Heart left ventricle (tissue), 16 donors: ENCODE measurements at regions not wholly inside any gene's neighbourhood (a gene's known extent, or its start where the extent isn't known, plus 50 kb on each side); places are given as distances from the start of the nearest gene placed in this dataset.
"Not testable (repeated sequence)": the region's sequence is repeated elsewhere in the genome, so short reads cannot be mapped to it uniquely, and the experiment has no call there.

Experiments used
- ATAC-seq, 4 donors: fragments of 200-7000 bp; cut with Tn5 transposase; one replicate each; pipeline ENCODE4 v1.9.1; 2020 to 2022; ENCODE audit warnings: moderate library complexity in 4 of 4, mild to moderate bottlenecking in 3 of 4, moderate number of reproducible peaks in 1 of 4
- DNase-seq, 5 donors: peaks; one replicate each; pipeline ENCODE4 v3.0.0-alpha.2; 2020
- H3K27ac ChIP-seq, 12 donors: fragments of 200-600 bp; sonication (generic) in 4 of 12; one replicate each; pipeline versions ENCODE4 v1.5.0 to v1.8.0; 2016 to 2022; ENCODE audit warnings: mild to moderate bottlenecking in 2 of 12
- H3K27me3 ChIP-seq, 9 donors: fragments of 200-600 bp; sonication (generic) in 2 of 9; one replicate each; pipeline versions ENCODE4 v1.5.1 to v1.8.0; 2016 to 2022; ENCODE audit warnings: mild to moderate bottlenecking in 3 of 9
- H3K36me3 ChIP-seq, 9 donors: fragments of 200-600 bp; sonication (generic) in 2 of 9; one replicate each; pipeline versions ENCODE4 v1.5.0 to v1.8.0; 2018 to 2022; ENCODE audit warnings: mild to moderate bottlenecking in 2 of 9
- H3K4me1 ChIP-seq, 12 donors: fragments of 200-600 bp; sonication (generic) in 4 of 12; one replicate each; pipeline versions ENCODE4 v1.5.0 to v1.8.0; 2016 to 2022; ENCODE audit warnings: mild to moderate bottlenecking in 3 of 12
- H3K4me3 ChIP-seq, 12 donors: fragments of 200-600 bp; sonication (generic) in 4 of 12; one replicate each; pipeline versions ENCODE4 v1.5.0 to v1.8.0; 2017 to 2022; ENCODE audit warnings: mild to moderate bottlenecking in 9 of 12, moderate library complexity in 4 of 12
- H3K9me3 ChIP-seq, 12 donors: fragments of 200-600 bp; sonication (generic) in 4 of 12; one replicate each; pipeline versions ENCODE4 v1.5.0 to v1.8.0; 2016 to 2022; ENCODE audit warnings: mild to moderate bottlenecking in 1 of 12
- CTCF ChIP-seq, 12 donors: fragments of 200-600 bp; sonication (generic) in 4 of 12; IDR thresholded peaks; one replicate each; pipeline versions ENCODE4 v1.5.0 to v1.8.0; 2018 to 2022; ENCODE audit warnings: antibody characterized with exemption in 12 of 12, mild to moderate bottlenecking in 5 of 12
- POLR2A ChIP-seq, 2 donors: fragments of 450-650 bp; IDR thresholded peaks; one replicate each; pipeline ENCODE4 v1.6.1; 2017; ENCODE audit warnings: antibody characterized with exemption in 2 of 2, mild to moderate bottlenecking in 2 of 2, moderate library complexity in 2 of 2
- WGBS, 4 donors: extraction: QIAGEN DNeasy Blood & Tissue Kit in 2 of 4; methylation state at CpG; one replicate each; pipeline versions ENCODE4 v1.1.5 to v1.1.7; 2013 to 2018; 5-methylcytosine and 5-hydroxymethylcytosine counted together
- intact Hi-C, 10 donors: fragments of 100-400 bp; cut with DNase I; formaldehyde crosslinking; loops; one replicate each; pipeline versions ENCODE4 v1.11.1 to v1.14.2; 2022
- donor health status: ischemic (EF 13 %, LVEDD 7.1; RV severe dilation, severe dysfunction).
- donor health status: healthy with polysubstance abuse.
- donor health status: DM: no; HTN: yes; CAD: no.
- donor health status: DM: no; HTN: no; CAD: no.
- donor health status: ischemic (EF 25% LVEDD 6.9; RV normal size, moderate dysfunction).
- donor health status: ischemic (EF 25% LVEDD 5.7; RV mildly dilated, moderate dysfunction).
- donor health status: healthy.
- donor health status: DM: yes; HTN: yes; CAD: no.
- donor health status: ischemic (EF 35%, LVEDD 5.7; RV mildly dilated, moderate dysfunction).
- donor health status: nonischemic (EF 11% LVEDD 7.7; RV severe dilation, severe dysfunction).
- donor health status: DM: yes; HTN: yes; CAD: no.
- donor health status: PGD.
- donor health status: ischemic (EF 29% LVEDD 5.4; RV normal size, mild dysfunction).
- donor health status: nonischemic (EF 23%, LVEDD 6.1; RV moderate dilation, normal function).

GRCh38 chr7:54299426-54299825 lies 242.7 kb upstream of the VSTM2A start:
- peaks cover 0 to 10% (median 0%) of the 10 kb centered on the region in 12 donors for H3K9me3 ChIP-seq
- H3K4me1 ChIP-seq = no peaks in the 10 kb centered on the region
- intact Hi-C loops = loop anchor here in 1 of 10 donors (10.0 kb wide), 1 partner anchor 85 kb away; no protein-coding TSS in a partner anchor
- ATAC-seq (no peak), DNase-seq (no peak)
- H3K27ac ChIP-seq = no peak overlapping the region
- TF ChIP-seq POLR2A (IDR thresholded peaks at IDR 0.05) (no peak), CTCF (IDR thresholded peaks at IDR 0.05) (no peak)
- H3K36me3 ChIP-seq = no peaks in the 10 kb centered on the region
- no peak overlapping the region for H3K4me3 ChIP-seq
- 63 to 76% (median 68%) methylated on average over 4 of the region's 4 CpGs for WGBS, 4 donors
- H3K27me3 ChIP-seq = no peaks in the 10 kb centered on the region

- peak in 2 of 4 donors; percentile 56 to 72 for ATAC-seq
- H3K9me3 ChIP-seq, DNase-seq, H3K27ac ChIP-seq, intact Hi-C loops, H3K4me3 ChIP-seq, H3K27me3 ChIP-seq, H3K36me3 ChIP-seq, H3K4me1 ChIP-seq: not testable (repeated sequence)
Observed at GRCh38 chr7:54315955-54316354, 226.2 kb upstream of the VSTM2A start.

GRCh38 chr7:54326592-54327167 lies 215.5 kb upstream of the VSTM2A start:
- DNase-seq (no peak), ATAC-seq (no peak)
- Histone ChIP-seq H3K4me3 (no peak overlapping the region), H3K4me1 (no peaks in the 10 kb centered on the region), H3K27ac (no peak overlapping the region), H3K27me3 (no peaks in the 10 kb centered on the region), H3K36me3 (no peaks in the 10 kb centered on the region), H3K9me3 (peaks cover 0 to 7% (median 0%) of the 10 kb centered on the region in 12 donors)
- 64 to 72% (median 68%) methylated on average over 3 of the region's 3 CpGs for WGBS, 4 donors
- intact Hi-C loops = loop anchor here in 1 of 10 donors (10.0 kb wide), 1 partner anchor 82 kb away; no protein-coding TSS in a partner anchor
- TF ChIP-seq POLR2A (IDR thresholded peaks at IDR 0.05) = no peak
- TF ChIP-seq CTCF (IDR thresholded peaks at IDR 0.05) = no peak

- Histone ChIP-seq H3K4me1 (no peaks in the 10 kb centered on the region), H3K27me3 (no peaks in the 10 kb centered on the region), H3K9me3 (no peaks in the 10 kb centered on the region), H3K27ac (no peak overlapping the region), H3K36me3 (no peaks in the 10 kb centered on the region), H3K4me3 (no peak overlapping the region)
- 50 to 66% (median 54%) methylated on average over 4 of the region's 4 CpGs for WGBS, 4 donors
- DNase-seq (no peak), ATAC-seq (no peak)
- TF ChIP-seq CTCF (IDR thresholded peaks at IDR 0.05) (no peak), POLR2A (IDR thresholded peaks at IDR 0.05) (no peak)
- intact Hi-C loops = loop anchor here in 1 of 10 donors (10.0 kb wide), 1 partner anchor 86 kb away; no protein-coding TSS in a partner anchor
Observed at GRCh38 chr7:54330216-54330800, 211.9 kb upstream of the VSTM2A start.
